ENCODE measurements at regions not wholly inside any gene's neighbourhood (a gene's known extent, or its start where the extent isn't known, plus 50 kb on each side); places are given as distances from the start of the nearest gene placed in this dataset.

- DNase-seq (ENCODE audit: low spot score), result no peak
Measured at GRCh38 chr15:29952225-29952624, 130.0 kb upstream of the TJP1 start.

- DNase-seq (ENCODE audit: low spot score), result peak; percentile 56
Measured at GRCh38 chr15:29945943-29946596, 123.8 kb upstream of the TJP1 start.

GRCh38 chr15:29944925-29945324 lies 122.7 kb upstream of the TJP1 start:
- DNase-seq (ENCODE audit: low spot score), result no peak

- no peak for DNase-seq (ENCODE audit: low spot score)
Measured at GRCh38 chr15:29942548-29942947, 120.3 kb upstream of the TJP1 start.

- DNase-seq (ENCODE audit: low spot score), result no peak
Measured at GRCh38 chr15:29942143-29942542, 119.9 kb upstream of the TJP1 start.

GRCh38 chr15:29939404-29939803 lies 117.1 kb upstream of the TJP1 start:
- peak; percentile 84 for DNase-seq (ENCODE audit: low spot score)

GRCh38 chr15:29938361-29939335 lies 116.4 kb upstream of the TJP1 start:
- no peak for DNase-seq (ENCODE audit: low spot score)

- no peak for DNase-seq (ENCODE audit: low spot score)
Measured at GRCh38 chr15:29937956-29938355, 115.7 kb upstream of the TJP1 start.

GRCh38 chr15:29936353-29937049 lies 114.2 kb upstream of the TJP1 start:
- no peak for DNase-seq (ENCODE audit: low spot score)

- peak; percentile 40 for DNase-seq (ENCODE audit: low spot score)
Measured at GRCh38 chr15:29935296-29936004, 113.2 kb upstream of the TJP1 start.

GRCh38 chr15:29934251-29934650 lies 112.0 kb upstream of the TJP1 start:
- peak; percentile 53 for DNase-seq (ENCODE audit: low spot score)

GRCh38 chr15:29933042-29933803 lies 111.0 kb upstream of the TJP1 start:
- DNase-seq (ENCODE audit: low spot score), result no peak

GRCh38 chr15:29926083-29926388 lies 103.8 kb upstream of the TJP1 start:
- DNase-seq (ENCODE audit: low spot score), result no peak

- DNase-seq (ENCODE audit: low spot score), result peak; percentile 97
Measured at GRCh38 chr15:29925227-29926082, 103.2 kb upstream of the TJP1 start.

GRCh38 chr15:29924750-29925149 lies 102.5 kb upstream of the TJP1 start:
- DNase-seq (ENCODE audit: low spot score), result peak; percentile 96

- no peak for DNase-seq (ENCODE audit: low spot score)
Measured at GRCh38 chr15:29922191-29922590, 99.9 kb upstream of the TJP1 start.

- DNase-seq (ENCODE audit: low spot score), result peak; percentile 98
Measured at GRCh38 chr15:29921130-29921601, 98.9 kb upstream of the TJP1 start.

- DNase-seq (ENCODE audit: low spot score), result peak; percentile 93
Measured at GRCh38 chr15:29920515-29920914, 98.2 kb upstream of the TJP1 start.

GRCh38 chr15:29919380-29919881 lies 97.2 kb upstream of the TJP1 start:
- no peak for DNase-seq (ENCODE audit: low spot score)
